ENCODE measurements at regions not wholly inside any gene's neighbourhood (a gene's known extent, or its start where the extent isn't known, plus 50 kb on each side); places are given as distances from the start of the nearest gene placed in this dataset.

- no peaks in the 10 kb centered on the region for H3K36me3 ChIP-seq
- no peak overlapping the region for H3K4me3 ChIP-seq
- DNase-seq, result no peak
- 50 to 59% methylated on average over 1 of the region's 1 CpG for WGBS, 2 donors
- H3K27ac ChIP-seq, result no peak overlapping the region
- no peaks in the 10 kb centered on the region for H3K9me3 ChIP-seq
- intact Hi-C loops (cut with DNase I), result no loop called here
- no peak for TF ChIP-seq CTCF (IDR thresholded peaks at IDR 0.05)
- peaks cover 0 to 4% (median 0%) of the 10 kb centered on the region in 4 donors for H3K27me3 ChIP-seq
- H3K4me1 ChIP-seq, result no peaks in the 10 kb centered on the region
- no peak for FAIRE-seq
- ATAC-seq, result no peak
Measured at GRCh38 chr11:42075180-42075579, 615.7 kb upstream of the LRRC4C start.

- TF ChIP-seq CTCF (IDR thresholded peaks at IDR 0.05), result no peak
- no peaks in the 10 kb centered on the region for H3K27me3 ChIP-seq
- H3K9me3 ChIP-seq, result no peaks in the 10 kb centered on the region
- no peak overlapping the region for H3K27ac ChIP-seq
- no peak for ATAC-seq
- no peak for FAIRE-seq
- 35 to 53% methylated on average over 1 of the region's 1 CpG for WGBS, 2 donors
- no peak overlapping the region for H3K4me3 ChIP-seq
- intact Hi-C loops (cut with DNase I), result no loop called here
- H3K4me1 ChIP-seq, result no peaks in the 10 kb centered on the region
- DNase-seq, result no peak
- no peaks in the 10 kb centered on the region for H3K36me3 ChIP-seq
Measured at GRCh38 chr11:42077794-42078193, 618.3 kb upstream of the LRRC4C start.

GRCh38 chr11:42085736-42086135 is 626.3 kb upstream of the LRRC4C start:
- 58 to 68% methylated on average over 4 of the region's 4 CpGs for WGBS, 2 donors
- H3K9me3 ChIP-seq, result no peaks in the 10 kb centered on the region
- FAIRE-seq, result no peak

GRCh38 chr11:42093541-42093940 is 634.1 kb upstream of the LRRC4C start:
- WGBS, 2 donors, result 52 to 54% methylated on average over 3 of the region's 3 CpGs
- no peak overlapping the region for H3K4me3 ChIP-seq
- H3K27me3 ChIP-seq, result no peaks in the 10 kb centered on the region
- H3K36me3 ChIP-seq, result no peaks in the 10 kb centered on the region
- intact Hi-C loops (cut with DNase I), result no loop called here
- FAIRE-seq, result no peak
- H3K4me1 ChIP-seq, result no peaks in the 10 kb centered on the region
- no peaks in the 10 kb centered on the region for H3K9me3 ChIP-seq
- no peak for ATAC-seq
- H3K27ac ChIP-seq, result no peak overlapping the region
- TF ChIP-seq CTCF (IDR thresholded peaks at IDR 0.05), result no peak
- DNase-seq, result no peak

More at GRCh38 chr11:42085736-42086135, 626.3 kb upstream of the LRRC4C start:
- intact Hi-C loops (cut with DNase I), result no loop called here
- Histone ChIP-seq H3K4me1 (no peaks in the 10 kb centered on the region), H3K27me3 (no peaks in the 10 kb centered on the region), H3K27ac (no peak overlapping the region), H3K4me3 (no peak overlapping the region), H3K36me3 (no peaks in the 10 kb centered on the region)
- DNase-seq, result no peak
- ATAC-seq, result no peak
- no peak for TF ChIP-seq CTCF (IDR thresholded peaks at IDR 0.05)

GRCh38 chr11:42098075-42098474 is 638.6 kb upstream of the LRRC4C start:
- no peak for ATAC-seq
- FAIRE-seq, result no peak
- Histone ChIP-seq H3K4me3 (no peak overlapping the region), H3K27me3 (no peaks in the 10 kb centered on the region), H3K36me3 (no peaks in the 10 kb centered on the region), H3K4me1 (no peaks in the 10 kb centered on the region), H3K27ac (no peak overlapping the region), H3K9me3 (no peaks in the 10 kb centered on the region)
- intact Hi-C loops (cut with DNase I), result no loop called here
- no peak for DNase-seq
- TF ChIP-seq CTCF (IDR thresholded peaks at IDR 0.05), result no peak
- 22 to 25% methylated on average over 1 of the region's 1 CpG for WGBS, 2 donors
